Endodermal cell (in vitro differentiated cells): ENCODE measurements at regions not wholly inside any gene's neighbourhood (a gene's known extent, or its start where the extent isn't known, plus 50 kb on each side); places are given as distances from the start of the nearest gene placed in this dataset.

ENCODE experiments used
- DNase-seq: peaks from one replicate; pipeline ENCODE4 v3.0.0-alpha.2; 2017
- H3K27ac ChIP-seq: 2 replicates; pipeline ENCODE4 v1.5.1; 2013; ENCODE audit warnings: mild to moderate bottlenecking, low read depth, low read length, moderate library complexity
- H3K27me3 ChIP-seq: 2 replicates; pipeline ENCODE4 v1.6.1; 2013; ENCODE audit warnings: mild to moderate bottlenecking, low read length, moderate library complexity; ENCODE audit not compliant: insufficient read depth, control insufficient read depth, poor library complexity, severe bottlenecking
- H3K36me3 ChIP-seq: 2 replicates; pipeline ENCODE4 v1.7.0; 2013; ENCODE audit warnings: mild to moderate bottlenecking, low read length, moderate library complexity; ENCODE audit not compliant: control insufficient read depth, insufficient read depth
- H3K4me1 ChIP-seq: one replicate; pipeline ENCODE4 v1.7.0; 2013; ENCODE audit warnings: low read length; ENCODE audit not compliant: control insufficient read depth, insufficient read depth
- H3K4me3 ChIP-seq: 2 replicates; pipeline ENCODE4 v1.5.1; 2013; ENCODE audit warnings: mild to moderate bottlenecking, low read length, moderate library complexity
- H3K9ac ChIP-seq: 2 replicates; pipeline ENCODE4 v1.6.1; 2013; ENCODE audit warnings: mild to moderate bottlenecking, low read length, moderate library complexity; ENCODE audit not compliant: poor library complexity, severe bottlenecking; ENCODE audit errors: extremely low read depth
- H3K9me3 ChIP-seq: 2 replicates; pipeline ENCODE4 v1.6.1; 2013; ENCODE audit warnings: mild to moderate bottlenecking, low read length, moderate library complexity; ENCODE audit not compliant: control insufficient read depth
- H3K27ac Mint-ChIP-seq: 2 replicates; pipeline ENCODE4 v1.8.0; 2020; ENCODE audit warnings: mixed read lengths
- H3K27me3 Mint-ChIP-seq: 2 replicates; pipeline ENCODE4 v1.8.0; 2021; ENCODE audit warnings: mild to moderate bottlenecking, mixed read lengths; ENCODE audit not compliant: insufficient read depth
- H3K36me3 Mint-ChIP-seq: 2 replicates; pipeline ENCODE4 v1.8.0; 2020; ENCODE audit warnings: low read depth, mixed read lengths
- H3K4me1 Mint-ChIP-seq: 2 replicates; pipeline ENCODE4 v1.8.0; 2020; ENCODE audit warnings: mixed read lengths
- H3K4me3 Mint-ChIP-seq: 2 replicates; pipeline ENCODE4 v1.8.0; 2020; ENCODE audit warnings: mild to moderate bottlenecking, moderate library complexity, mixed read lengths
- H3K9me3 Mint-ChIP-seq: 2 replicates; pipeline ENCODE4 v1.8.0; 2020; ENCODE audit warnings: mild to moderate bottlenecking, mixed read lengths
- CTCF ChIP-seq: fragments of 200-600 bp; sonication (generic); conservative IDR thresholded peaks from 2 replicates; pipeline ENCODE4 v1.5.0; 2021; ENCODE audit warnings: antibody characterized with exemption, mild to moderate bottlenecking
- WGBS, 2 experiments: methylation state at CpG; one replicate each; pipeline versions ENCODE4 v1.1.5 to v1.1.7; 2013; ENCODE audit warnings: missing lambda C conversion rate in 2 of 2, mixed read lengths in 1 of 2; ENCODE audit not compliant: insufficient coverage in 1 of 2, insufficient read length in 1 of 2; 5-methylcytosine and 5-hydroxymethylcytosine counted together

DNA sequence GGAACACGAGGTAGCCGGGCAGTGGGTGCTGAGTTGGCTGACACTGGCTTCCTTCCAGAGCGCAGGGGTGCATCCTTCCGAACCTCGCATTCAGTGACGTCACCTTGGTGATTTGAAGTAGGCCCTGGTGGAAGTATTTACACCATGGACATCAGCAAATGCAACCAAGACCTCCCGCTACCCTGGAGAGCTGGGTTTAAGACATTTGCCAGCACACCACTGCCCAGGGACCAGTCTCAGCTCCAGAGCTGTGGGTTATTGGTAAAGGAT lies 106.4 kb upstream of the GPR26 start:
- no peak overlapping the region for H3K4me3 ChIP-seq
- H3K4me1 Mint-ChIP-seq: no peaks in the 10 kb centered on the region
- no peaks in the 10 kb centered on the region for H3K36me3 ChIP-seq
- H3K27me3 Mint-ChIP-seq: no peaks in the 10 kb centered on the region
- no peaks in the 10 kb centered on the region for H3K9me3 ChIP-seq
- H3K27ac ChIP-seq: no peak overlapping the region
- H3K36me3 Mint-ChIP-seq: no peaks in the 10 kb centered on the region
- H3K9me3 Mint-ChIP-seq: no peaks in the 10 kb centered on the region
- H3K4me3 Mint-ChIP-seq: no peak overlapping the region
- no peak for DNase-seq
- H3K27ac Mint-ChIP-seq: no peak overlapping the region
- no peak overlapping the region for H3K9ac ChIP-seq
- no peak for TF ChIP-seq CTCF
- no peaks in the 10 kb centered on the region for H3K4me1 ChIP-seq
- no peaks in the 10 kb centered on the region for H3K27me3 ChIP-seq
- 78 to 85% methylated on average over 6 to 7 of the region's 7 CpGs for WGBS, 2 experiments

DNA sequence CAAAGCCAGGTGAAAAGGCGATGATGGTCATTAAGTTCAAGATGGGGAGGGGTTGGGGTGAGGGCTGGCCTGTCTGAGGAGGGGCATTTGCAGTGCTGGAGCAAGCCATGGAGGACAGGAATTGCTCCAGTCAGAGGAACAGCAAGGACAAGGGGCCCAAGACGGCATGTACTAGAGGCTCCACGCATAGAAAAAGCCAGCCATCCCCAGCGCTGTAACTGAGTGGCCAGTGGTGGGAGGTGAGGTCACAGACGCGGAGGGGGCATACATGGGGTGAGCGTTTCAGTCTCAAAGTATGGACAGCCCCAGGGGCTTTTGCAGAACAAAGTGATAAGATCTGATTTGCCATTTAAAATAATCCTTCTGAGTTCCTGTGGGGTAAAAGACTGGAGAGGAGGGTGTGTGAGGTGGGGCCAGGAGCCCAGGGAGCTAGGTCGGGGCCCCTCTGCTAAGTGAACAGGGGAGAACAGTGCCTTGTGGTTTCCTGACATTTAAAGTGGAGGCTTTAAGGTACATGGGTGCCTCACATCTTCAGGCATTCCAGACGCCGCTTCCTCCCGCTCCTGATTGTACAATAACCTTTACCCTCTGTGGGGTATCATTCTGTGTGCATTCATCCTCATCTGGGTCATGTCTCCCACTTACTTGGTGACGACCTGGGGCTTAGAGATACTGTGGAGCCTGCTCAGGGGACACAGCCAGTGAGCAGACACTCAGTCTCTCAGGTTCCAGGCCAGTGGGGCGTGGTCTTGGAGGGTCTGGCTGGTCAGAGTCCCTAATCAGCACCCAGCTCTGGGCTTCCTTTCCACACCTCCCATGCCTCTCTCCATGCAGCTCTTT lies 105.6 kb upstream of the GPR26 start:
- Mint-ChIP-seq H3K4me3 (no peak overlapping the region), H3K27me3 (no peaks in the 10 kb centered on the region), H3K4me1 (no peaks in the 10 kb centered on the region), H3K9me3 (no peaks in the 10 kb centered on the region), H3K36me3 (no peaks in the 10 kb centered on the region), H3K27ac (no peak overlapping the region)
- Histone ChIP-seq H3K27me3 (no peaks in the 10 kb centered on the region), H3K9me3 (no peaks in the 10 kb centered on the region), H3K36me3 (no peaks in the 10 kb centered on the region), H3K4me1 (no peaks in the 10 kb centered on the region), H3K27ac (no peak overlapping the region), H3K9ac (no peak overlapping the region), H3K4me3 (no peak overlapping the region)
- peak; percentile 29 for DNase-seq
- TF ChIP-seq CTCF: no peak
- 79 to 85% methylated on average over 12 to 13 of the region's 13 CpGs for whole genome bisulfite sequencing, 2 experiments

GRCh38 chr10:123561141-123561440 lies 105.1 kb upstream of the GPR26 start:
- Mint-ChIP-seq H3K4me3 (no peak overlapping the region), H3K36me3 (no peaks in the 10 kb centered on the region), H3K9me3 (no peaks in the 10 kb centered on the region), H3K27me3 (no peaks in the 10 kb centered on the region), H3K4me1 (no peaks in the 10 kb centered on the region), H3K27ac (no peak overlapping the region)
- WGBS, 2 experiments: 71 to 79% methylated on average over 4 of the region's 4 CpGs
- Histone ChIP-seq H3K4me3 (no peak overlapping the region), H3K27ac (no peak overlapping the region), H3K9me3 (no peaks in the 10 kb centered on the region), H3K27me3 (no peaks in the 10 kb centered on the region), H3K4me1 (no peaks in the 10 kb centered on the region), H3K36me3 (no peaks in the 10 kb centered on the region), H3K9ac (no peak overlapping the region)
- TF ChIP-seq CTCF: no peak
- DNase-seq: peak; percentile 14
